Tibial nerve (tissue), 3 donors: ENCODE measurements at regions not wholly inside any gene's neighbourhood (a gene's known extent, or its start where the extent isn't known, plus 50 kb on each side); places are given as distances from the start of the nearest gene placed in this dataset.

Experiments
- CTCF ChIP-seq, 5 experiments: fragments of 200-600 bp in 3 of 5; fragments of 450-650 bp in 2 of 5; sonication (generic) in 3 of 5; IDR thresholded peaks; one replicate each; pipeline ENCODE4 v1.5.1; 2016 to 2019; ENCODE audit warnings: antibody characterized with exemption in 5 of 5, mild to moderate bottlenecking in 3 of 5, moderate library complexity in 2 of 5
- POLR2A ChIP-seq, 2 donors: fragments of 450-650 bp; IDR thresholded peaks; one replicate each; pipeline ENCODE4 v1.6.1; 2017; ENCODE audit warnings: antibody characterized with exemption in 2 of 2, mild to moderate bottlenecking in 2 of 2, moderate library complexity in 2 of 2

GRCh38 chr18:24983566-24984139 is 368.3 kb downstream of the ZNF521 start:
- no peak for TF ChIP-seq POLR2A (IDR thresholded peaks at IDR 0.05)
- no peak for TF ChIP-seq CTCF (IDR thresholded peaks at IDR 0.05)
